ENCODE measurements at regions not wholly inside any gene's neighbourhood (a gene's known extent, or its start where the extent isn't known, plus 50 kb on each side); places are given as distances from the start of the nearest gene placed in this dataset.

- H3K27ac ChIP-seq (ENCODE audit: extremely low read depth, low read depth, low read length), result no peak overlapping the region
- POLR2A ChIA-PET, result no interaction called here
- no peak overlapping the region for H3K4me3 ChIP-seq (ENCODE audit: low read depth, low read length)
- no peaks in the 10 kb centered on the region for H3K9me3 ChIP-seq (ENCODE audit: control insufficient read depth, insufficient read depth, low read depth, low read length)
- TF ChIP-seq ZNF518A (tag by site-specific recombination; conservative IDR thresholded peaks at IDR 0.05; ENCODE audit: low read depth) (no peak), PATZ1 (tag by site-specific recombination; IDR thresholded peaks at IDR 0.05) (no peak), SP2 (tag by site-specific recombination; IDR thresholded peaks at IDR 0.05) (no peak), ZSCAN5A (tag by site-specific recombination; IDR thresholded peaks at IDR 0.05) (no peak), ZNF580 (tag by site-specific recombination; IDR thresholded peaks at IDR 0.05) (no peak), ZNF600 (tag by site-specific recombination; IDR thresholded peaks at IDR 0.05) (no peak), ZNF501 (tag by site-specific recombination; IDR thresholded peaks at IDR 0.05) (no peak), ZNF596 (tag by site-specific recombination; IDR thresholded peaks at IDR 0.05) (no peak), ZNF148 (tag by site-specific recombination; IDR thresholded peaks at IDR 0.05; ENCODE audit: borderline replicate concordance) (no peak), ZNF404 (tag by site-specific recombination; IDR thresholded peaks at IDR 0.05) (no peak), KLF10 (tag by site-specific recombination; IDR thresholded peaks at IDR 0.05) (no peak), ZNF211 (tag by site-specific recombination; IDR thresholded peaks at IDR 0.05; ENCODE audit: low read depth) (no peak), ZBTB6 (tag by site-specific recombination; IDR thresholded peaks at IDR 0.05) (no peak), ZBTB1 (tag by site-specific recombination; IDR thresholded peaks at IDR 0.05) (no peak)
- no peaks in the 10 kb centered on the region for H3K4me1 ChIP-seq (ENCODE audit: control insufficient read depth, insufficient read depth, low read length)
- CTCF ChIA-PET, result no interaction called here
- H3K36me3 ChIP-seq (ENCODE audit: control insufficient read depth in 2 of 2, insufficient read depth in 1 of 2, low read length in 2 of 2), result no peaks in the 10 kb centered on the region
Observed at GRCh38 chr2:156004459-156004858, 328.1 kb downstream of the NR4A2 start.
